PC-9 (cell line): ENCODE measurements at regions not wholly inside any gene's neighbourhood (a gene's known extent, or its start where the extent isn't known, plus 50 kb on each side); places are given as distances from the start of the nearest gene placed in this dataset.

Experiments
- BruUV-seq: library from RNA; stranded (reverse); fragments of 400-500 nt; replicated peaks from 2 replicates; lab custom pipeline; 2021; lab: Mats Ljungman, UMichigan
- CTCF ChIA-PET: fragments of 300-600 bp; sonication (Branson Sonifier 250); formaldehyde crosslinking; loops from one replicate; lab custom pipeline; 2022; ENCODE audit warnings: antibody characterized with exemption; lab: Charles Lee
- POLR2A ChIA-PET: fragments of 300-600 bp; sonication (Branson Sonifier 250); formaldehyde crosslinking; loops from one replicate; lab custom pipeline; 2022; ENCODE audit warnings: antibody characterized with exemption; ENCODE audit not compliant: unreplicated experiment; lab: Charles Lee
- DNase-seq, 2 experiments: peaks; one replicate each; pipeline versions ENCODE4 v3.0.0 to v3.0.0-alpha.2; 2015 to 2022; ENCODE audit warnings: mixed read lengths in 1 of 2
- H2AFZ ChIP-seq: fragments of 200-600 bp; sonication (generic); 2 replicates; pipeline ENCODE4 v1.8.1; 2017; ENCODE audit warnings: antibody characterized with exemption
- H3F3A ChIP-seq: fragments of 200-600 bp; sonication (generic); 2 replicates; pipeline ENCODE4 v1.8.1; 2017; ENCODE audit warnings: antibody characterized with exemption, mild to moderate bottlenecking, low read depth; ENCODE audit not compliant: insufficient read depth
- H3K27ac ChIP-seq: fragments of 200-600 bp; sonication (generic); 2 replicates; pipeline ENCODE4 v1.6.1; 2016; ENCODE audit warnings: mixed run types
- H3K27me3 ChIP-seq: fragments of 200-600 bp; sonication (generic); 2 replicates; pipeline ENCODE4 v1.6.1; 2016; ENCODE audit warnings: low read depth, mixed run types; ENCODE audit not compliant: insufficient read depth
- H3K36me3 ChIP-seq: fragments of 200-600 bp; sonication (generic); 2 replicates; pipeline ENCODE4 v1.6.1; 2016; ENCODE audit warnings: low read depth, mixed run types
- H3K4me1 ChIP-seq: fragments of 200-600 bp; sonication (generic); replicated peaks from 2 replicates; pipeline ENCODE4 v1.6.1; 2016; ENCODE audit warnings: mixed run types; ENCODE audit not compliant: insufficient read depth
- H3K4me2 ChIP-seq: fragments of 200-600 bp; sonication (generic); 2 replicates; pipeline ENCODE4 v1.6.1; 2017; ENCODE audit warnings: mixed run types
- H3K4me3 ChIP-seq: fragments of 200-600 bp; sonication (generic); 2 replicates; pipeline ENCODE4 v1.6.1; 2016; ENCODE audit warnings: mixed run types
- H3K79me2 ChIP-seq: fragments of 200-600 bp; sonication (generic); 2 replicates; pipeline ENCODE4 v1.6.1; 2017; ENCODE audit warnings: low read depth, mixed run types
- H3K9me2 ChIP-seq: fragments of 200-600 bp; sonication (generic); 2 replicates; pipeline ENCODE4 v1.8.1; 2017; ENCODE audit warnings: mild to moderate bottlenecking; ENCODE audit not compliant: insufficient read depth
- H3K9me3 ChIP-seq: fragments of 200-600 bp; sonication (generic); 2 replicates; pipeline ENCODE4 v1.8.1; 2016; ENCODE audit warnings: low read depth; ENCODE audit not compliant: insufficient read depth
- H4K20me1 ChIP-seq: fragments of 200-600 bp; sonication (generic); 2 replicates; pipeline ENCODE4 v1.8.1; 2017; ENCODE audit not compliant: insufficient read depth
- EZH2 ChIP-seq: fragments of 200-600 bp; sonication (generic); IDR thresholded peaks from 2 replicates; pipeline ENCODE4 v1.8.0; 2017; ENCODE audit warnings: antibody characterized with exemption, low read depth
- intact Hi-C: fragments of 100-400 bp; cut with micrococcal nuclease; formaldehyde crosslinking; loops from one replicate; pipeline ENCODE4 v1.10.0; 2022; ENCODE audit not compliant: unreplicated experiment
- TF ChIP-seq, protein P1 (sequence below): fragments of 200-600 bp; sonication (generic); conservative IDR thresholded peaks from 2 replicates; pipeline ENCODE4 v1.6.1; 2017; ENCODE audit warnings: mixed run types, antibody characterized with exemption, mild to moderate bottlenecking, moderate library complexity

DNA sequence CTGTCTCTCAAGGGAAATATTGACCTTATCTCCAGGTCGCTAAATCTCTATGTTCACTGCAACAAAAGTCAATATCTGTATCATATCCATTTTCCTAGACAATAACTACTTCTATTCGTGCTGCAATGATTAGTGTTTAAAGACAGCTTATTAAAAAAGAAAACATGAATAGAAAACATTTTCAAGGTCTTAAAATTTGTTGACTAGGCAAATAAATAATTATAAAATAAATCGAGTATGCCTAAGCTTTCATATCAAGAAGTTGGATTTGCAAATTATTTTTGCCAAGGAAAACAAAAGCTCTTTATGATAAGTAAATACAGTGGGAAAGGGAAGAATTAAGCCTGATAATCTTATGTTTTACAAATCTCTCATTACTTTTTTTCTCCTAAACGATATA lies 428.5 kb downstream of the NUP35 start:
- Histone ChIP-seq H4K20me1 (no peaks in the 10 kb centered on the region), H3K79me2 (no peaks in the 10 kb centered on the region), H3F3A (no peaks in the 10 kb centered on the region), H3K9me2 (no peaks in the 10 kb centered on the region), H3K4me3 (no peak overlapping the region), H2AFZ (no peak overlapping the region), H3K27ac (no peak overlapping the region), H3K27me3 (no peaks in the 10 kb centered on the region), H3K9me3 (no peaks in the 10 kb centered on the region), H3K4me1 (no peaks in the 10 kb centered on the region), H3K36me3 (no peaks in the 10 kb centered on the region), H3K4me2 (no peak overlapping the region)
- ChIA-PET POLR2A (no interaction called here), CTCF (no interaction called here)
- TF ChIP-seq EZH2, result no peak
- TF ChIP-seq, protein P1, sequence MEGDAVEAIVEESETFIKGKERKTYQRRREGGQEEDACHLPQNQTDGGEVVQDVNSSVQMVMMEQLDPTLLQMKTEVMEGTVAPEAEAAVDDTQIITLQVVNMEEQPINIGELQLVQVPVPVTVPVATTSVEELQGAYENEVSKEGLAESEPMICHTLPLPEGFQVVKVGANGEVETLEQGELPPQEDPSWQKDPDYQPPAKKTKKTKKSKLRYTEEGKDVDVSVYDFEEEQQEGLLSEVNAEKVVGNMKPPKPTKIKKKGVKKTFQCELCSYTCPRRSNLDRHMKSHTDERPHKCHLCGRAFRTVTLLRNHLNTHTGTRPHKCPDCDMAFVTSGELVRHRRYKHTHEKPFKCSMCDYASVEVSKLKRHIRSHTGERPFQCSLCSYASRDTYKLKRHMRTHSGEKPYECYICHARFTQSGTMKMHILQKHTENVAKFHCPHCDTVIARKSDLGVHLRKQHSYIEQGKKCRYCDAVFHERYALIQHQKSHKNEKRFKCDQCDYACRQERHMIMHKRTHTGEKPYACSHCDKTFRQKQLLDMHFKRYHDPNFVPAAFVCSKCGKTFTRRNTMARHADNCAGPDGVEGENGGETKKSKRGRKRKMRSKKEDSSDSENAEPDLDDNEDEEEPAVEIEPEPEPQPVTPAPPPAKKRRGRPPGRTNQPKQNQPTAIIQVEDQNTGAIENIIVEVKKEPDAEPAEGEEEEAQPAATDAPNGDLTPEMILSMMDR, result no peak
- BruUV-seq, result no TSS peak
- DNase-seq, result no peak
- intact Hi-C loops, result no loop called here

DNA sequence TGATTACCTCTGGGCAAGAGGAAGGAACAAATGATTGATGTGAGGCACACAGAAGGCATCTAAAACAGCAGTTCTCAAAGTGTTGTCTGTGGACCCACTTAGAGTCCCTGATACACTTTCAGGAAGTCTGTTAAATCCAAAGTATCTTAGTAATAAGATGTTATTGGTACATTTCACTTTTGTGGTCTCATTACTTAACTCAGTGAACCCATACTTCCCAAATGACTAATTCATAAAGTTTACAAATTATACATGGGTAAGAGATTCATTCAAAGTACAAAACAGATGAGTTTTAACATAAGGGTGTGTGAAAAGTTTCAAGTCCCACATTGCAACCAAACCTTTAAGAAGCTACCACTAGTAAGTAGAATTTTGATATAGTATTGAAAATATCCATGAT lies 440.5 kb downstream of the NUP35 start:
- DNase-seq, result no peak
- no peaks in the 10 kb centered on the region for H3K36me3 ChIP-seq
- H3K9me2 ChIP-seq, result no peaks in the 10 kb centered on the region
- intact Hi-C loops, result no loop called here
- H3K79me2 ChIP-seq, result no peaks in the 10 kb centered on the region
- H3K4me2 ChIP-seq, result no peak overlapping the region
- H3K9me3 ChIP-seq, result no peaks in the 10 kb centered on the region
- H2AFZ ChIP-seq, result no peak overlapping the region
- CTCF ChIA-PET, result no interaction called here
- TF ChIP-seq EZH2, result no peak
- TF ChIP-seq, protein P1, result no peak
- POLR2A ChIA-PET, result no interaction called here
- no peaks in the 10 kb centered on the region for H4K20me1 ChIP-seq
- H3K4me3 ChIP-seq, result no peak overlapping the region
- no peak overlapping the region for H3K27ac ChIP-seq
- no peaks in the 10 kb centered on the region for H3F3A ChIP-seq
- H3K27me3 ChIP-seq, result no peaks in the 10 kb centered on the region
- H3K4me1 ChIP-seq, result no peaks in the 10 kb centered on the region
- no TSS peak for BruUV-seq

DNA sequence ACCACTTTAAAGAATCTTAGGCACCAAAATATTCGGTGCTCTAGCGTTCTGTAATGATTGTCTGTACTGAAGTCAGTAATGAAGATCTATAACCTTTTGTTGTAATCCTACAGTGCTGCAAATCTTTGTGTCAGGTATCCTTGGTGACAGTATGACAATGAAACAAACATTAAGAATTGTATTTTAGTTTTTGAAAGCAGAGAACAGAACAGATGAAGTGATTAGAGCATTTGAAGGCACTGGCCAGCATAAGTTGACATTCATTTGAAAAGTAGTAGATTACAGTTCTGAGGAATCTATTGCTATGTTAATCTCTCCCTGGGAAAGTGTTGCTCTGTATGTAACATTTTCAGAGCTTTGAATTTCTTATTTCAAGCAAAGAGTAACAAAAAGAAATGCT lies 451.2 kb downstream of the NUP35 start:
- BruUV-seq, result no TSS peak
- no peaks in the 10 kb centered on the region for H3K9me2 ChIP-seq
- DNase-seq, result no peak
- no peak overlapping the region for H3K4me2 ChIP-seq
- intact Hi-C loops, result no loop called here
- no peaks in the 10 kb centered on the region for H3K9me3 ChIP-seq
- H2AFZ ChIP-seq, result no peak overlapping the region
- no peaks in the 10 kb centered on the region for H3K79me2 ChIP-seq
- H3K27ac ChIP-seq, result no peak overlapping the region
- TF ChIP-seq EZH2, result no peak
- no peaks in the 10 kb centered on the region for H3K27me3 ChIP-seq
- no peak overlapping the region for H3K4me3 ChIP-seq
- ChIA-PET CTCF (no interaction called here), POLR2A (no interaction called here)
- no peaks in the 10 kb centered on the region for H4K20me1 ChIP-seq
- H3K4me1 ChIP-seq, result no peaks in the 10 kb centered on the region
- no peaks in the 10 kb centered on the region for H3K36me3 ChIP-seq
- no peaks in the 10 kb centered on the region for H3F3A ChIP-seq

DNA sequence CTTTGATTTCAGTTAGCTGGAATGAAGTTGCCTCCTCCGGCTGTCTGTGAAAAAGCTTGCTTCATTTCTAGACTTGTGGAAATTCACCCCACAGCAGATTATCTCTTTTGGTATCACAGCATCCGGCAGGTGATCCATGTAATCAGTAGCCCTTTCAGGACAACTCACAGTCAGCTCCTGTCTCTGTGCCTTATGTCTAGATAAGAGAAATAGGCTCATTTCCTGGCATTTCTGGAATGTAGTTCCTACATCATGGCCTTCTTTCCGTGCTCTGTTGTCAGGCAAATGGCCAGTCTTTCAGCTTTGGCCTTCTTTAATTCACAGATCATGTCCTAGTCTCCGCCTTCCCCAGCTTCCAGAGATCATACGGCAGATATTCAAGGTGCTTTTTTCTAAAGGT lies 455.4 kb downstream of the NUP35 start:
- Histone ChIP-seq H3K27me3 (no peaks in the 10 kb centered on the region), H3K4me1 (no peaks in the 10 kb centered on the region), H3F3A (no peaks in the 10 kb centered on the region), H4K20me1 (no peaks in the 10 kb centered on the region), H3K4me3 (no peak overlapping the region), H3K9me3 (no peaks in the 10 kb centered on the region), H3K27ac (no peak overlapping the region), H3K9me2 (no peaks in the 10 kb centered on the region), H2AFZ (no peak overlapping the region), H3K79me2 (no peaks in the 10 kb centered on the region), H3K4me2 (no peak overlapping the region), H3K36me3 (no peaks in the 10 kb centered on the region)
- intact Hi-C loops, result no loop called here
- no TSS peak for BruUV-seq
- TF ChIP-seq, protein P1, result no peak
- TF ChIP-seq EZH2, result no peak
- POLR2A ChIA-PET, result no interaction called here
- no peak for DNase-seq
- CTCF ChIA-PET, result no interaction called here
